CD14-positive monocyte (primary cell): ENCODE measurements at regions not wholly inside any gene's neighbourhood (a gene's known extent, or its start where the extent isn't known, plus 50 kb on each side); places are given as distances from the start of the nearest gene placed in this dataset.
"Not testable (repeated sequence)": the region's sequence is repeated elsewhere in the genome, so short reads cannot be mapped to it uniquely, and the experiment has no call there.

Experiments
- DNase-seq, 3 donors: peaks; one replicate each; pipeline ENCODE4 v3.0.0-alpha.2; 2011 to 2022
- H2AFZ ChIP-seq: 2 replicates; pipeline ENCODE4 v1.6.0; 2012; ENCODE audit warnings: mild to moderate bottlenecking, low read depth, low read length, inconsistent platforms; ENCODE audit not compliant: insufficient read depth, poor library complexity, severe bottlenecking
- H3K27ac ChIP-seq, 2 donors: 1 replicate in 1 of 2; 2 replicates in 1 of 2; pipeline ENCODE4 v1.5.1; 2012 to 2013; ENCODE audit warnings: low read length in 2 of 2, control low read depth in 1 of 2, inconsistent platforms in 1 of 2, low read depth in 1 of 2, mild to moderate bottlenecking in 1 of 2
- H3K27me3 ChIP-seq, 2 donors: one replicate each; pipeline versions ENCODE4 v1.6.0 to v1.6.1; 2011 to 2013; ENCODE audit warnings: low read length in 2 of 2; ENCODE audit not compliant: control insufficient read depth in 2 of 2, insufficient read depth in 2 of 2
- H3K36me3 ChIP-seq, 2 donors: replicated peaks in 1 of 2; 1 replicate in 1 of 2; 2 replicates in 1 of 2; pipeline versions ENCODE4 v1.5.1 to v1.6.1; 2012 to 2013; ENCODE audit warnings: low read length in 2 of 2, control low read depth in 1 of 2, inconsistent platforms in 1 of 2, mild to moderate bottlenecking in 1 of 2; ENCODE audit not compliant: insufficient read depth in 2 of 2, control insufficient read depth in 1 of 2
- H3K4me1 ChIP-seq, 2 donors: 1 replicate in 1 of 2; 2 replicates in 1 of 2; pipeline versions ENCODE4 v1.5.1 to v1.6.1; 2012 to 2013; ENCODE audit warnings: low read length in 2 of 2, control low read depth in 1 of 2, inconsistent platforms in 1 of 2, mild to moderate bottlenecking in 1 of 2, moderate library complexity in 1 of 2; ENCODE audit not compliant: insufficient read depth in 2 of 2, control insufficient read depth in 1 of 2
- H3K4me2 ChIP-seq: replicated peaks from 2 replicates; pipeline ENCODE3; 2012; ENCODE audit warnings: low read length, moderate library complexity, mild to moderate bottlenecking; ENCODE audit not compliant: poor library complexity, severe bottlenecking; ENCODE audit errors: extremely low read depth
- H3K4me3 ChIP-seq, 3 experiments: fragments of 200-600 bp in 1 of 3; sonication (generic) in 1 of 3; replicated peaks in 1 of 3; 1 replicate in 2 of 3; 2 replicates in 1 of 3; pipeline ENCODE4 v1.5.1; 2011 to 2013; ENCODE audit warnings: low read length in 3 of 3, mild to moderate bottlenecking in 3 of 3, control low read depth in 2 of 3, low read depth in 2 of 3, inconsistent platforms in 1 of 3, moderate library complexity in 1 of 3
- H3K79me2 ChIP-seq: 2 replicates; pipeline ENCODE4 v1.6.0; 2012; ENCODE audit warnings: mild to moderate bottlenecking, control low read depth, inconsistent platforms, low read length, moderate library complexity; ENCODE audit not compliant: insufficient read depth
- H3K9ac ChIP-seq: 2 replicates; pipeline ENCODE4 v1.6.0; 2017; ENCODE audit warnings: low read length, mild to moderate bottlenecking; ENCODE audit not compliant: insufficient read depth, poor library complexity, severe bottlenecking
- H3K9me3 ChIP-seq, 2 donors: replicated peaks in 1 of 2; 1 replicate in 1 of 2; 2 replicates in 1 of 2; pipeline versions ENCODE4 v1.5.1 to v1.6.1; 2012 to 2013; ENCODE audit warnings: low read length in 2 of 2, control low read depth in 1 of 2; ENCODE audit not compliant: control insufficient read depth in 1 of 2, insufficient read depth in 1 of 2
- H4K20me1 ChIP-seq: 2 replicates; pipeline ENCODE4 v1.6.0; 2012; ENCODE audit warnings: mild to moderate bottlenecking, low read length, control low read depth, moderate library complexity; ENCODE audit not compliant: insufficient read depth
- H3K27ac Mint-ChIP-seq, 7 donors: one replicate each; pipeline ENCODE4 v1.8.0; 2020; ENCODE audit warnings: mild to moderate bottlenecking in 7 of 7, mixed read lengths in 7 of 7, moderate library complexity in 6 of 7, inconsistent platforms in 2 of 7
- H3K27me3 Mint-ChIP-seq, 3 donors: one replicate each; pipeline ENCODE4 v1.8.0; 2021 to 2022; ENCODE audit warnings: low read depth in 3 of 3, mild to moderate bottlenecking in 3 of 3, mixed read lengths in 3 of 3, moderate library complexity in 3 of 3, inconsistent platforms in 1 of 3
- H3K36me3 Mint-ChIP-seq, 2 donors: one replicate each; pipeline ENCODE4 v1.8.0; 2020; ENCODE audit warnings: mixed read lengths in 2 of 2, inconsistent platforms in 1 of 2, mild to moderate bottlenecking in 1 of 2
- H3K4me1 Mint-ChIP-seq: one replicate; pipeline ENCODE4 v1.8.0; 2020; ENCODE audit warnings: mild to moderate bottlenecking, mixed read lengths
- H3K4me3 Mint-ChIP-seq, 2 donors: one replicate each; pipeline ENCODE4 v1.8.0; 2020; ENCODE audit warnings: mild to moderate bottlenecking in 2 of 2, mixed read lengths in 2 of 2, moderate library complexity in 1 of 2
- H3K9me3 Mint-ChIP-seq, 7 donors: one replicate each; pipeline ENCODE4 v1.8.0; 2020 to 2022; ENCODE audit warnings: mixed read lengths in 7 of 7, mild to moderate bottlenecking in 6 of 7, moderate library complexity in 6 of 7, inconsistent platforms in 2 of 7
- CTCF ChIP-seq: fragments of 200-600 bp; IDR thresholded peaks from one replicate; pipeline ENCODE4 v1.8.0; 2022; ENCODE audit warnings: antibody characterized with exemption, mild to moderate bottlenecking
- WGBS: methylation state at CpG from one replicate; pipeline ENCODE4 v1.1.5; 2013; ENCODE audit warnings: missing lambda C conversion rate; ENCODE audit not compliant: insufficient coverage; 5-methylcytosine and 5-hydroxymethylcytosine counted together
- intact Hi-C, 2 donors: fragments of 100-400 bp; cut with micrococcal nuclease; formaldehyde crosslinking; loops; one replicate each; pipeline versions ENCODE4 v1.15.0 to v1.15.1; 2023

GRCh38 chr1:30525631-30525970 is 197.8 kb downstream of the MATN1 start:
- H3K4me3 Mint-ChIP-seq, result no peak overlapping the region
- DNase-seq, result no peak
- H4K20me1 ChIP-seq, result no peaks in the 10 kb centered on the region

GRCh38 chr1:30524840-30525617 is 198.4 kb downstream of the MATN1 start:
- WGBS, result 89% methylated on average over 4 of the region's 11 CpGs
- H3K27ac Mint-ChIP-seq, result peak overlapping the region in 1 of 7 donors; percentile 63

More at GRCh38 chr1:30525631-30525970, 197.8 kb downstream of the MATN1 start:
- Mint-ChIP-seq H3K27ac (peak overlapping the region in 1 of 7 donors; percentile 36), H3K27me3 (peaks cover 13 to 15% (median 13%) of the 10 kb centered on the region in 3 donors), H3K9me3 (no peaks in the 10 kb centered on the region), H3K36me3 (no peaks in the 10 kb centered on the region), H3K4me1 (no peaks in the 10 kb centered on the region)
- intact Hi-C loops, result no loop called here
- Histone ChIP-seq H3K79me2 (no peaks in the 10 kb centered on the region), H3K4me2 (no peak overlapping the region), H3K9me3 (no peaks in the 10 kb centered on the region), H3K36me3 (no peaks in the 10 kb centered on the region), H3K9ac (no peak overlapping the region), H3K4me3 (no peak overlapping the region), H3K27ac (no peak overlapping the region), H2AFZ (no peak overlapping the region), H3K27me3 (no peaks in the 10 kb centered on the region), H3K4me1 (no peaks in the 10 kb centered on the region)
- no peak for TF ChIP-seq CTCF
- 100% methylated on average over 1 of the region's 4 CpGs for WGBS

GRCh38 chr1:30524025-30524555 is 199.3 kb downstream of the MATN1 start:
- H3K27me3 Mint-ChIP-seq, result peaks cover 13 to 16% (median 14%) of the 10 kb centered on the region in 3 donors
- intact Hi-C loops, result not testable (repeated sequence)

More at GRCh38 chr1:30524840-30525617, 198.4 kb downstream of the MATN1 start:
- H3K79me2 ChIP-seq, result no peaks in the 10 kb centered on the region
- H3K4me1 ChIP-seq, result no peaks in the 10 kb centered on the region
- intact Hi-C loops, result no loop called here
- no peak for TF ChIP-seq CTCF
- H3K36me3 Mint-ChIP-seq, result no peaks in the 10 kb centered on the region
- H3K27ac ChIP-seq, result no peak overlapping the region
- H3K27me3 Mint-ChIP-seq, result peaks cover 13 to 16% (median 15%) of the 10 kb centered on the region in 3 donors
- H3K9me3 Mint-ChIP-seq, result no peaks in the 10 kb centered on the region
- no peak overlapping the region for H3K4me3 Mint-ChIP-seq
- no peaks in the 10 kb centered on the region for H3K27me3 ChIP-seq
- no peaks in the 10 kb centered on the region for H3K4me1 Mint-ChIP-seq
- H3K36me3 ChIP-seq, result no peaks in the 10 kb centered on the region
- no peaks in the 10 kb centered on the region for H3K9me3 ChIP-seq
- no peak overlapping the region for H3K9ac ChIP-seq
- H3K4me2 ChIP-seq, result no peak overlapping the region
- DNase-seq, result no peak
- H2AFZ ChIP-seq, result no peak overlapping the region
- H4K20me1 ChIP-seq, result no peaks in the 10 kb centered on the region
- H3K4me3 ChIP-seq, result no peak overlapping the region

More at GRCh38 chr1:30524025-30524555, 199.3 kb downstream of the MATN1 start:
- H3K27me3 ChIP-seq, H3K4me2 ChIP-seq, H2AFZ ChIP-seq, H3K9ac ChIP-seq, H3K9me3 ChIP-seq, H3K36me3 Mint-ChIP-seq, H3K4me3 Mint-ChIP-seq, H3K4me1 Mint-ChIP-seq, H4K20me1 ChIP-seq, H3K27ac Mint-ChIP-seq, H3K4me1 ChIP-seq, H3K79me2 ChIP-seq, H3K36me3 ChIP-seq, H3K27ac ChIP-seq, DNase-seq, H3K9me3 Mint-ChIP-seq, H3K4me3 ChIP-seq: not testable (repeated sequence)
- 71% methylated on average over 1 of the region's 8 CpGs for WGBS
